Upper lobe of left lung (tissue), 4 donors: ENCODE measurements at regions not wholly inside any gene's neighbourhood (a gene's known extent, or its start where the extent isn't known, plus 50 kb on each side); places are given as distances from the start of the nearest gene placed in this dataset.

Experiments
- POLR2A ChIP-seq, 4 donors: fragments of 450-650 bp; IDR thresholded peaks; one replicate each; pipeline ENCODE4 v1.5.1; 2016 to 2017; ENCODE audit warnings: antibody characterized with exemption in 4 of 4, mild to moderate bottlenecking in 2 of 4
- POLR2AphosphoS5 ChIP-seq, 2 donors: sonication (generic); formaldehyde crosslinking; IDR thresholded peaks; one replicate each; pipeline ENCODE4 v1.5.1; 2017; ENCODE audit warnings: antibody characterized with exemption in 2 of 2
- TF ChIP-seq, protein P1 (sequence below), 6 experiments: fragments of 450-650 bp in 4 of 6; fragments of 200-600 bp in 2 of 6; sonication (generic) in 2 of 6; IDR thresholded peaks; one replicate each; pipeline ENCODE4 v1.5.1; 2016 to 2019; ENCODE audit warnings: antibody characterized with exemption in 6 of 6

DNA sequence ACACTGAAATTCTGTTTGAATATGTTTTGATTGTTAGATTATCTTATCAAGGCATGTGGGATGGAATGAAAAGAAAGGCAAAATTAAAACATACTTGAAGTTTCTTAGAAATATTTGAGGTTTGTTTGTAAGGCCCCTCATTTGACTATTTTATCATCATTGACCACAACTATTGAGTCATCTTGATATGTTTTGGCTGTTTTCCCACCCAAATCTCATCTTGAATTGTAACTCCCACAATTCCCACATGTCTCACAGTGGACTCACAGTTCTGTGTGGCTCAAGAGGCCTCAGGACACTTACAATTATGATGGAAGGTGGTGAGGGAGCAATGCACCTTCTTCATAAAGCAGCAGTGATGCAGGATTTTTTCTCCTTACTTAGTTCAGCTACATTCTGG, 917.1 kb downstream of the PLOD2 start:
- TF ChIP-seq, protein P1, sequence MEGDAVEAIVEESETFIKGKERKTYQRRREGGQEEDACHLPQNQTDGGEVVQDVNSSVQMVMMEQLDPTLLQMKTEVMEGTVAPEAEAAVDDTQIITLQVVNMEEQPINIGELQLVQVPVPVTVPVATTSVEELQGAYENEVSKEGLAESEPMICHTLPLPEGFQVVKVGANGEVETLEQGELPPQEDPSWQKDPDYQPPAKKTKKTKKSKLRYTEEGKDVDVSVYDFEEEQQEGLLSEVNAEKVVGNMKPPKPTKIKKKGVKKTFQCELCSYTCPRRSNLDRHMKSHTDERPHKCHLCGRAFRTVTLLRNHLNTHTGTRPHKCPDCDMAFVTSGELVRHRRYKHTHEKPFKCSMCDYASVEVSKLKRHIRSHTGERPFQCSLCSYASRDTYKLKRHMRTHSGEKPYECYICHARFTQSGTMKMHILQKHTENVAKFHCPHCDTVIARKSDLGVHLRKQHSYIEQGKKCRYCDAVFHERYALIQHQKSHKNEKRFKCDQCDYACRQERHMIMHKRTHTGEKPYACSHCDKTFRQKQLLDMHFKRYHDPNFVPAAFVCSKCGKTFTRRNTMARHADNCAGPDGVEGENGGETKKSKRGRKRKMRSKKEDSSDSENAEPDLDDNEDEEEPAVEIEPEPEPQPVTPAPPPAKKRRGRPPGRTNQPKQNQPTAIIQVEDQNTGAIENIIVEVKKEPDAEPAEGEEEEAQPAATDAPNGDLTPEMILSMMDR (IDR thresholded peaks at IDR 0.05), result no peak
- no peak for TF ChIP-seq POLR2A (IDR thresholded peaks at IDR 0.05)
- no peak for TF ChIP-seq POLR2AphosphoS5 (IDR thresholded peaks at IDR 0.05)
